H9 (cell line): ENCODE measurements at regions not wholly inside any gene's neighbourhood (a gene's known extent, or its start where the extent isn't known, plus 50 kb on each side); places are given as distances from the start of the nearest gene placed in this dataset.

Experiments
- DNase-seq: peaks from one replicate; pipeline ENCODE4 v3.0.0-alpha.2; 2017
- H2AFZ ChIP-seq: one replicate; pipeline ENCODE4 v1.6.1; 2013; ENCODE audit warnings: mild to moderate bottlenecking, low read length, control low read depth, moderate library complexity
- H2AK5ac ChIP-seq: 2 replicates; pipeline ENCODE4 v1.6.1; 2013; ENCODE audit warnings: low read length, control low read depth, mixed read lengths; ENCODE audit not compliant: insufficient read length
- H2BK120ac ChIP-seq: one replicate; pipeline ENCODE4 v1.6.1; 2013; ENCODE audit warnings: low read depth, mild to moderate bottlenecking, low read length, control low read depth, inconsistent platforms; ENCODE audit not compliant: poor library complexity, severe bottlenecking
- H2BK12ac ChIP-seq: 2 replicates; pipeline ENCODE4 v1.6.1; 2013; ENCODE audit warnings: low read length, control low read depth, mixed read lengths, low read depth; ENCODE audit not compliant: insufficient read length
- H2BK15ac ChIP-seq: 2 replicates; pipeline ENCODE4 v1.6.1; 2013; ENCODE audit warnings: low read depth, low read length, control low read depth
- H2BK20ac ChIP-seq: one replicate; pipeline ENCODE4 v1.6.1; 2013; ENCODE audit warnings: low read depth, mild to moderate bottlenecking, low read length, control low read depth, inconsistent platforms; ENCODE audit not compliant: poor library complexity, severe bottlenecking
- H2BK5ac ChIP-seq: 2 replicates; pipeline ENCODE4 v1.6.1; 2013; ENCODE audit warnings: low read length, control low read depth, mixed read lengths; ENCODE audit not compliant: insufficient read length
- H3K14ac ChIP-seq: 2 replicates; pipeline ENCODE4 v1.6.1; 2013; ENCODE audit warnings: low read length, control low read depth; ENCODE audit not compliant: insufficient read depth
- H3K18ac ChIP-seq: 2 replicates; pipeline ENCODE4 v1.6.1; 2013; ENCODE audit warnings: low read depth, mild to moderate bottlenecking, mixed read lengths, low read length, control low read depth; ENCODE audit not compliant: insufficient read length
- H3K23ac ChIP-seq: 2 replicates; pipeline ENCODE4 v1.6.1; 2013; ENCODE audit warnings: low read length, control low read depth, mixed read lengths, low read depth; ENCODE audit not compliant: insufficient read length
- H3K23me2 ChIP-seq: 2 replicates; pipeline ENCODE4 v1.6.1; 2013; ENCODE audit warnings: low read depth, mild to moderate bottlenecking, mixed read lengths, low read length, control low read depth; ENCODE audit not compliant: insufficient read length, poor library complexity, severe bottlenecking
- H3K27ac ChIP-seq: 2 replicates; pipeline ENCODE4 v1.5.1; 2013; ENCODE audit warnings: low read length, control low read depth, mixed read lengths, low read depth; ENCODE audit not compliant: insufficient read length
- H3K27me3 ChIP-seq: 2 replicates; pipeline ENCODE4 v1.6.1; 2013; ENCODE audit warnings: low read length, control low read depth, inconsistent platforms; ENCODE audit not compliant: insufficient read depth
- H3K4ac ChIP-seq: 2 replicates; pipeline ENCODE4 v1.6.1; 2013; ENCODE audit warnings: low read depth, mild to moderate bottlenecking, control low read depth, inconsistent platforms, low read length, moderate library complexity
- H3K4me1 ChIP-seq: 2 replicates; pipeline ENCODE4 v1.6.1; 2013; ENCODE audit warnings: low read length, control low read depth, inconsistent platforms; ENCODE audit not compliant: insufficient read depth
- H3K4me2 ChIP-seq: 2 replicates; pipeline ENCODE4 v1.6.1; 2013; ENCODE audit warnings: low read length, control low read depth, mixed read lengths; ENCODE audit not compliant: insufficient read length, insufficient read depth
- H3K56ac ChIP-seq: 2 replicates; pipeline ENCODE4 v1.6.1; 2013; ENCODE audit warnings: low read depth, mild to moderate bottlenecking, mixed read lengths, low read length, control low read depth; ENCODE audit not compliant: insufficient read length
- H3K79me1 ChIP-seq: 2 replicates; pipeline ENCODE4 v1.6.1; 2013; ENCODE audit warnings: low read depth, mild to moderate bottlenecking, moderate library complexity, low read length, control low read depth, inconsistent platforms; ENCODE audit not compliant: insufficient read depth, poor library complexity, severe bottlenecking
- H3K79me2 ChIP-seq: 2 replicates; pipeline ENCODE4 v1.6.1; 2013; ENCODE audit warnings: low read length, control low read depth, inconsistent platforms; ENCODE audit not compliant: insufficient read depth
- H3K9ac ChIP-seq: 2 replicates; pipeline ENCODE4 v1.6.1; 2013; ENCODE audit warnings: low read length, control low read depth, mixed read lengths; ENCODE audit not compliant: insufficient read length; ENCODE audit errors: extremely low read depth
- H3K9me3 ChIP-seq: one replicate; pipeline ENCODE4 v1.6.1; 2013; ENCODE audit warnings: low read depth, low read length, inconsistent platforms; ENCODE audit not compliant: control insufficient read depth
- H3T11ph ChIP-seq: one replicate; pipeline ENCODE4 v1.6.1; 2013; ENCODE audit warnings: mild to moderate bottlenecking, low read length, control low read depth, inconsistent platforms
- H4K20me1 ChIP-seq: one replicate; pipeline ENCODE4 v1.6.1; 2013; ENCODE audit not compliant: control insufficient read depth, insufficient read length, insufficient read depth
- H4K5ac ChIP-seq: 2 replicates; pipeline ENCODE4 v1.6.1; 2013; ENCODE audit warnings: low read depth, mild to moderate bottlenecking, mixed read lengths, low read length, control low read depth; ENCODE audit not compliant: insufficient read length
- H4K8ac ChIP-seq: replicated peaks from 2 replicates; pipeline ENCODE4 v1.6.1; 2013; ENCODE audit warnings: low read length, control low read depth, mixed read lengths, low read depth; ENCODE audit not compliant: insufficient read length
- H4K91ac ChIP-seq: 2 replicates; pipeline ENCODE4 v1.6.1; 2013; ENCODE audit warnings: low read depth, mild to moderate bottlenecking, moderate library complexity, mixed read lengths, low read length, control low read depth; ENCODE audit not compliant: insufficient read length
- H3K27ac Mint-ChIP-seq, 3 experiments: 2 replicates in 2 of 3; 3 replicates in 1 of 3; pipeline ENCODE4 v1.8.0; 2020 to 2021; ENCODE audit warnings: mixed read lengths in 3 of 3, mild to moderate bottlenecking in 1 of 3, moderate library complexity in 1 of 3
- H3K27me3 Mint-ChIP-seq: 2 replicates; pipeline ENCODE4 v1.8.0; 2021; ENCODE audit warnings: low read depth, mild to moderate bottlenecking, moderate library complexity, mixed read lengths
- H3K36me3 Mint-ChIP-seq, 3 experiments: 2 replicates in 2 of 3; 3 replicates in 1 of 3; pipeline ENCODE4 v1.8.0; 2020 to 2021; ENCODE audit warnings: low read depth in 3 of 3, mixed read lengths in 3 of 3; ENCODE audit not compliant: insufficient read depth in 1 of 3
- H3K4me1 Mint-ChIP-seq, 2 experiments: 2 replicates each; pipeline ENCODE4 v1.8.0; 2020; ENCODE audit warnings: mixed read lengths in 2 of 2
- H3K4me3 Mint-ChIP-seq, 2 experiments: 2 replicates in 1 of 2; 3 replicates in 1 of 2; pipeline ENCODE4 v1.8.0; 2020 to 2021; ENCODE audit warnings: mild to moderate bottlenecking in 2 of 2, mixed read lengths in 2 of 2, moderate library complexity in 1 of 2
- H3K9me3 Mint-ChIP-seq, 2 experiments: 2 replicates in 1 of 2; 3 replicates in 1 of 2; pipeline ENCODE4 v1.8.0; 2020; ENCODE audit warnings: mild to moderate bottlenecking in 2 of 2, mixed read lengths in 2 of 2, moderate library complexity in 1 of 2
- WGBS: extraction: QIAGEN DNeasy Blood & Tissue Kit; methylation state at CpG from one replicate; pipeline ENCODE4 v1.1.7; 2013; ENCODE audit warnings: missing lambda C conversion rate, low lambda C conversion rate, mixed read lengths; ENCODE audit not compliant: insufficient read length; ENCODE audit errors: extremely low coverage; 5-methylcytosine and 5-hydroxymethylcytosine counted together
- TF ChIP-seq, protein P1 (sequence below): fragments of 200-600 bp; sonication (generic); conservative IDR thresholded peaks from 3 replicates; pipeline ENCODE4 v1.8.0; 2021; ENCODE audit warnings: antibody characterized with exemption, mild to moderate bottlenecking

DNA sequence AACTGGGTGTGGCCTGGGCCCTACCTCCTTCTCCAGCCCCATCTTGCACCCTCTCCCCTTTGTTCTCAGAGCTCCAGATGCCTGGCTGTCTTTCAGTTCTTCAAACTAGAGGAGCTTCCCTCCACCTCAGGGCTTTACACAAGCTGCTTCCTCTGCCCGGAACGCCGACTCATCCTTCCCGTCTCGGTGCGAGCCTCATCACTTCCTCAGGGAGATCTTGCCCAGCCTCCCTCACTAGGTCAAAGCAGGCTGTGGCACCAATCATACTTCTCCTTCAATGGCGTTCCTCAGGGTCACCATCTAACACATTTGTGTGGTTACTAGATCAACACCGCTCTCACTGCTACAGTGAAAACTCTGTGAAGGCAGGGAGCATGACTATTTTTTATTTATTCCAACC, 56.2 kb upstream of the ZSWIM6 start:
- Mint-ChIP-seq H3K27me3 (peaks cover 1% of the 10 kb centered on the region), H3K4me1 (peaks cover 13 to 21% of the 10 kb centered on the region in 2 experiments), H3K4me3 (no peak overlapping the region), H3K27ac (peak overlapping the region in 2 of 3 experiments; percentile 15 to 46; a peak in 2 of 7 replicates), H3K36me3 (peaks cover 0 to 2% (median 0%) of the 10 kb centered on the region in 3 experiments; a peak in 1 of 7 replicates), H3K9me3 (no peaks in the 10 kb centered on the region)
- Histone ChIP-seq H4K5ac (no peak overlapping the region), H4K20me1 (no peaks in the 10 kb centered on the region), H2BK15ac (no peak overlapping the region), H3K4ac (no peak overlapping the region), H2BK120ac (no peak overlapping the region), H3K56ac (no peak overlapping the region), H3K4me1 (no peaks in the 10 kb centered on the region), H3K14ac (no peak overlapping the region), H3K9ac (no peak overlapping the region), H3T11ph (no peak overlapping the region), H2AK5ac (no peak overlapping the region), H3K27ac (no peak overlapping the region), H4K91ac (no peak overlapping the region), H3K23ac (no peak overlapping the region), H2BK20ac (no peak overlapping the region), H2BK5ac (no peak overlapping the region), H3K79me2 (no peaks in the 10 kb centered on the region), H3K79me1 (no peaks in the 10 kb centered on the region), H3K27me3 (no peaks in the 10 kb centered on the region), H3K23me2 (no peaks in the 10 kb centered on the region), H2AFZ (no peak overlapping the region), H3K4me2 (no peak overlapping the region), H4K8ac (no peak overlapping the region), H3K18ac (no peak overlapping the region), H3K9me3 (no peaks in the 10 kb centered on the region), H2BK12ac (no peak overlapping the region)
- DNase-seq = no peak
- TF ChIP-seq, protein P1, sequence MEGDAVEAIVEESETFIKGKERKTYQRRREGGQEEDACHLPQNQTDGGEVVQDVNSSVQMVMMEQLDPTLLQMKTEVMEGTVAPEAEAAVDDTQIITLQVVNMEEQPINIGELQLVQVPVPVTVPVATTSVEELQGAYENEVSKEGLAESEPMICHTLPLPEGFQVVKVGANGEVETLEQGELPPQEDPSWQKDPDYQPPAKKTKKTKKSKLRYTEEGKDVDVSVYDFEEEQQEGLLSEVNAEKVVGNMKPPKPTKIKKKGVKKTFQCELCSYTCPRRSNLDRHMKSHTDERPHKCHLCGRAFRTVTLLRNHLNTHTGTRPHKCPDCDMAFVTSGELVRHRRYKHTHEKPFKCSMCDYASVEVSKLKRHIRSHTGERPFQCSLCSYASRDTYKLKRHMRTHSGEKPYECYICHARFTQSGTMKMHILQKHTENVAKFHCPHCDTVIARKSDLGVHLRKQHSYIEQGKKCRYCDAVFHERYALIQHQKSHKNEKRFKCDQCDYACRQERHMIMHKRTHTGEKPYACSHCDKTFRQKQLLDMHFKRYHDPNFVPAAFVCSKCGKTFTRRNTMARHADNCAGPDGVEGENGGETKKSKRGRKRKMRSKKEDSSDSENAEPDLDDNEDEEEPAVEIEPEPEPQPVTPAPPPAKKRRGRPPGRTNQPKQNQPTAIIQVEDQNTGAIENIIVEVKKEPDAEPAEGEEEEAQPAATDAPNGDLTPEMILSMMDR = no peak
- WGBS = no CpG with 5 or more reads among the region's 8 CpGs
